Epithelial cell of proximal tubule (primary cell): ENCODE measurements at regions not wholly inside any gene's neighbourhood (a gene's known extent, or its start where the extent isn't known, plus 50 kb on each side); places are given as distances from the start of the nearest gene placed in this dataset.

ENCODE experiments used
- DNase-seq: peaks from one replicate; pipeline ENCODE4 v3.0.0-alpha.2; 2011; ENCODE audit warnings: low read depth
- H3K4me3 ChIP-seq: 2 replicates; pipeline ENCODE4 v1.5.1; 2011; ENCODE audit warnings: low read depth, mild to moderate bottlenecking, low read length
- TF ChIP-seq, protein P1 (sequence below): conservative IDR thresholded peaks from 2 replicates; pipeline ENCODE4 v1.5.1; 2012; ENCODE audit warnings: low read depth, mild to moderate bottlenecking, low read length

DNA sequence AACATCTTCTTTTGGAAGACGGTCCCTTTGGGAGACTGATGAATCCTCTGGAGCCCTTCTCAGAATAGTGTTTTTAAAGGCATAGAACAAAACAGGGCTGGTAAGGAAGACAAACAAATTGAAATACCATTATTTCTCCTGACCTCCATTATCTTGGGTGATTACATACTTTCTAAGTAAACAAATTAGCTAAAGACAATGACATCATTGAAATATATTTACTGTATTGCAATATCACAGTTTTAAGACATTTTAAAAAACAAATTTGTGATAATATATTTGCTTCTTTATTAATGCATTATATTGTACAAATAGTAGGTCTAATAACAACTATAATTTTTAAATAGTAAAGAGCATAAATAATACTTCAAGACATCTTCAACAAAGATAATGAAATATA is 152.2 kb upstream of the CDK1 start:
- TF ChIP-seq, protein P1, sequence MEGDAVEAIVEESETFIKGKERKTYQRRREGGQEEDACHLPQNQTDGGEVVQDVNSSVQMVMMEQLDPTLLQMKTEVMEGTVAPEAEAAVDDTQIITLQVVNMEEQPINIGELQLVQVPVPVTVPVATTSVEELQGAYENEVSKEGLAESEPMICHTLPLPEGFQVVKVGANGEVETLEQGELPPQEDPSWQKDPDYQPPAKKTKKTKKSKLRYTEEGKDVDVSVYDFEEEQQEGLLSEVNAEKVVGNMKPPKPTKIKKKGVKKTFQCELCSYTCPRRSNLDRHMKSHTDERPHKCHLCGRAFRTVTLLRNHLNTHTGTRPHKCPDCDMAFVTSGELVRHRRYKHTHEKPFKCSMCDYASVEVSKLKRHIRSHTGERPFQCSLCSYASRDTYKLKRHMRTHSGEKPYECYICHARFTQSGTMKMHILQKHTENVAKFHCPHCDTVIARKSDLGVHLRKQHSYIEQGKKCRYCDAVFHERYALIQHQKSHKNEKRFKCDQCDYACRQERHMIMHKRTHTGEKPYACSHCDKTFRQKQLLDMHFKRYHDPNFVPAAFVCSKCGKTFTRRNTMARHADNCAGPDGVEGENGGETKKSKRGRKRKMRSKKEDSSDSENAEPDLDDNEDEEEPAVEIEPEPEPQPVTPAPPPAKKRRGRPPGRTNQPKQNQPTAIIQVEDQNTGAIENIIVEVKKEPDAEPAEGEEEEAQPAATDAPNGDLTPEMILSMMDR, result no peak
- DNase-seq, result no peak
- H3K4me3 ChIP-seq, result no peak overlapping the region

DNA sequence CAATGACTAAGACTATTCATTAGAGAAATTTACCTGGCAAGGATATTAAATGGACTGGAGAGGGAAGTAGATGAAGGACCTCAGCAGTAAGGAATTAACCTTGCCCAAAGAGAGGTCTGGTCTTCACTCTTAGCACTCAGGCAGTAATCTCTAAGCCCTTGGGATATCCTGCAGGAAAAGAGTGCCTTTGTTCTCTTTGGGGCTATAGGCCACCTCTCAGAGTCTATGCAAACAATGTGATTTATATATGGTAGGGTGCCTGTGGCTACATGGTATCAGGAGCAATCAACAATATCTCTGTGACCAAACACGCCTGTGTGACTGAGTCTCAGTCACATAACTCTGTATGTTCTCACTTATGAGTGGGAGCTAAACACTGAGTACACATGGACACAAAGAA is 154.7 kb upstream of the CDK1 start:
- no peak for DNase-seq
- TF ChIP-seq, protein P1, result no peak
- no peak overlapping the region for H3K4me3 ChIP-seq

DNA sequence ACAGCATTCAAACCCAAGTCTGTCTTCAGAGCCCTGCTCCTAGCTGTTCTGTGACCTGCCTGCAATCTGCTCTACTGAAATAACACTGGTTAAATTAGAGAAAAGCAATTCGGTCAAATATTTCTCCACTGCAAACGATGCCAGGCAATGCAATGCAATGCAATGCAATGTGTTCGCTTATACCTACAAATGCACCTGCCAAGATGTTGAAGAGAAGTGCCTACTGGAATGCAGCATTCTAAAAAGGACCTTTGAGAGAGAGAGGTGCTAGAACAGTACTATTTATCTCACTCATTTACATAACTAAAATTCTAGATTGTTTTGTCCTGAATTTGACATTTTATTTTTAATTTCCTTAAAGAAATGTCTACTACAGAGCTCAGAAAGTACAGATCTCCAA is 157.3 kb upstream of the CDK1 start:
- TF ChIP-seq, protein P1, result no peak
- DNase-seq, result no peak
- H3K4me3 ChIP-seq, result no peak overlapping the region

DNA sequence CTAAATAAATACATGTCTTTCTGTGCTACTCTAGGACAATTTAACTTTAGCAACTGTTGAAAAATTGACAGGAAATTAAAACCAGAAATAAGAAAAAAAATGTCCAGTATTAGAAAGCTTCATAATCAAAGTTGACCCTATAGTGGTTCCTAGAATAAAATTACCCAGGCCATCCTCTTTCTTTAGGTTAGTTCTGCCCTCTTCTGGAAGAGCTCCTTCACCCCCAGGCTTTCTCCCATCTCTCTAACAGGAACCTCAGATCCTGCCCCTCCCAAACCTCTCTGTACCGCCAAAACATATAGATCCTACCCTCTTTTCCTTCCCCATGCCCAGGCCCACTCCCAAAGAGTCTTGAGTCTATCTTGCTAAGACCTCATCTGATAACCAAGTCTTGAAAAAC is 159.4 kb upstream of the CDK1 start:
- H3K4me3 ChIP-seq, result no peak overlapping the region
- no peak for DNase-seq
- TF ChIP-seq, protein P1, result peak; percentile 19

DNA sequence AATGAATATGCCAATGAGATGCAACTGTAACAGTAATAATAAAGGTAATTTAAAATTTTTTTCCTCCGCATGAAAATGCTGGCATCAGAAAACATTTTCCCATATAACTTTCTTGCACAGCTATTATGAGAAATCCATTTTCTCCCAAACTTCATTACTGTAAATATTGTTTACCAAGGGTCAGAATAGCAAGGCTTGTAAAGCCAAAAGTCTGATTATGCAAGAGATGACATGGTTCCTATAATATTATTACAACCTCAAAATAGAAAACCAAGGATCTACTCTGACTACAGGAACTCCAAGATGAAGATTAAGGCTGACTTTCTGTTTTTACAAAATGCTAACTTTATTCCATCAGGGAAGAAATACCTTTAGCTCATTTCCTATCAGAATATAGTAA is 162.7 kb upstream of the CDK1 start:
- TF ChIP-seq, protein P1, result no peak
- no peak overlapping the region for H3K4me3 ChIP-seq
- DNase-seq, result no peak

DNA sequence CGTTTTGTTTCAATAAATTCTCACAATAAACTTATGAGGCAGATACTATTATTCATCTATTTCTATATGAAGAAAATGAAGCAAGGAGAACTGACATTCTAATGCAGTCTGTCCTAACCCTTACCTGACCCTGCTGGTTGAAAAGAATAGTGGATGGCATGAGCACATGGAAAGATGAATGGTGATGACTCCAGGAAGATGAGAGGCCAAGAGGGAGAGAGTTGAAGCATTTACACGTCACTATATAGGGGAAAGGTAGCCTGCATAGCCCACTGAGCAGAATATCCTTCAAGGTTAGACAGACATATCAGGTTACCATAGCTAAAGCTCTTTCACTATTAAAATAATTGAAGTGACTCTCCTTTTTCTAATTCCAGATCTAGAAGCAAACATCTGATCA is 163.9 kb upstream of the CDK1 start:
- no peak for DNase-seq
- TF ChIP-seq, protein P1, result no peak
- H3K4me3 ChIP-seq, result no peak overlapping the region

DNA sequence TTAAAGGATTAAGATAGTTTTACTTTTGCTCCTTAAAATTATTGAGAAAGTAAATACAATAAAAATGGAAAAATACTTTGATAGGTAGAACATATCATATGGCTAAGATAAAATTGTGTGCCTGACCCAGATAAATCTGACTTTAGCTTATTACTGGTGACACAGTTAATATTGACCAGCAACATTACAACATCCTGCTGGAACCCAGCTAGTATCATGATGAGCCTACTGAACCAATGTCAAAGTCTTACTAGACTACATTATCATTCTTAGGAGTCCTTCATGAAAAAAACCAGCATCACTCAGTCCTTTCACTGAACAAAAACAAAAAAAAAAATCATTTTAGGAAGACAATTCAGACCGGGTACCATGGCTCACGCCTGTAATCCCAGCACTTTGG is 164.8 kb upstream of the CDK1 start:
- DNase-seq, result no peak
- TF ChIP-seq, protein P1, result no peak
- H3K4me3 ChIP-seq, result no peak overlapping the region
